Smooth muscle cell (in vitro differentiated cells): ENCODE measurements at regions not wholly inside any gene's neighbourhood (a gene's known extent, or its start where the extent isn't known, plus 50 kb on each side); places are given as distances from the start of the nearest gene placed in this dataset.

Experiments used
- DNase-seq: peaks from one replicate; lab custom pipeline; 2025; ENCODE audit not compliant: unreplicated experiment; lab: John Stamatoyannopoulos, UW
- H2AFZ ChIP-seq: fragments of 200-600 bp; sonication (generic); 2 replicates; pipeline ENCODE4 v1.6.0; 2016; ENCODE audit warnings: antibody characterized with exemption, low read depth, mild to moderate bottlenecking
- H3F3A ChIP-seq: fragments of 200-600 bp; sonication (generic); 2 replicates; pipeline ENCODE4 v1.6.0; 2017; ENCODE audit warnings: antibody characterized with exemption, low read depth
- H3K27ac ChIP-seq: fragments of 200-600 bp; sonication (generic); 2 replicates; pipeline ENCODE4 v1.5.1; 2016; ENCODE audit warnings: low read depth, mild to moderate bottlenecking
- H3K27me3 ChIP-seq: fragments of 200-600 bp; sonication (generic); 2 replicates; pipeline ENCODE4 v1.6.1; 2016; ENCODE audit warnings: low read depth, mild to moderate bottlenecking
- H3K36me3 ChIP-seq: fragments of 200-600 bp; sonication (generic); 2 replicates; pipeline ENCODE4 v1.5.1; 2016; ENCODE audit warnings: low read depth
- H3K4me1 ChIP-seq: fragments of 200-600 bp; sonication (generic); 2 replicates; pipeline ENCODE4 v1.5.1; 2016; ENCODE audit warnings: low read depth
- H3K4me2 ChIP-seq: fragments of 200-600 bp; sonication (generic); 2 replicates; pipeline ENCODE4 v1.6.0; 2016; ENCODE audit warnings: mild to moderate bottlenecking
- H3K4me3 ChIP-seq: fragments of 200-600 bp; sonication (generic); 2 replicates; pipeline ENCODE4 v1.5.1; 2016; ENCODE audit warnings: mild to moderate bottlenecking
- H3K79me2 ChIP-seq: fragments of 200-600 bp; sonication (generic); 2 replicates; pipeline ENCODE4 v1.6.0; 2016; ENCODE audit warnings: low read depth, mild to moderate bottlenecking
- H3K9ac ChIP-seq: fragments of 200-600 bp; sonication (generic); 2 replicates; pipeline ENCODE4 v1.6.0; 2016; ENCODE audit warnings: low read depth
- H3K9me3 ChIP-seq: fragments of 200-600 bp; sonication (generic); replicated peaks from 2 replicates; pipeline ENCODE4 v1.5.1; 2016; ENCODE audit warnings: low read depth
- H4K20me1 ChIP-seq: fragments of 200-600 bp; sonication (generic); 2 replicates; pipeline ENCODE4 v1.6.0; 2016; ENCODE audit warnings: low read depth
- WGBS: methylation state at CpG from one replicate; pipeline ENCODE4 v1.1.7; 2016; ENCODE audit warnings: low lambda C conversion rate; 5-methylcytosine and 5-hydroxymethylcytosine counted together
- TF ChIP-seq, protein P1 (sequence below): fragments of 200-600 bp; sonication (generic); IDR thresholded peaks from 2 replicates; pipeline ENCODE4 v1.5.1; 2017; ENCODE audit warnings: borderline replicate concordance, mild to moderate bottlenecking, antibody characterized with exemption; ENCODE audit not compliant: insufficient read depth, poor library complexity, severe bottlenecking

DNA sequence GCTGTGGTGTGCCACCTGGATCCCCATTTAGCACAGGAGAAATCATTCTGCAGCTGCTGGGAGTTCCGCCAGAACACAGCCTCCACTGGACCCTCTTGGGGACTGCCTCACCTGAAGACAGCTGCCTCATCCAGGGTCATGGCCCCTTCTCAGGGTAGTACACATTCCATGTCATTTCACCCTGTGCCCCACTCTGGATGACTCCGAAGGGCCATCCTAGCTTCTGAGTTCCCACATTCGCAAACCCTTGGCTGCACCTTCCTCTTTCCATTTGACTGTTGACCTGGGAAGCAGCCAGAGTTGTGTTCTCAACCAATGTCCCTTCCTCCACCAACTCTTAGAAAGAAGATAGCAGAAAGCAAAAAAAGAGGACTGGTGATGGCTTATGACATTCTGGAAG, 125.6 kb upstream of the TBX20 start:
- WGBS = 100% methylated on average over 3 of the region's 3 CpGs

DNA sequence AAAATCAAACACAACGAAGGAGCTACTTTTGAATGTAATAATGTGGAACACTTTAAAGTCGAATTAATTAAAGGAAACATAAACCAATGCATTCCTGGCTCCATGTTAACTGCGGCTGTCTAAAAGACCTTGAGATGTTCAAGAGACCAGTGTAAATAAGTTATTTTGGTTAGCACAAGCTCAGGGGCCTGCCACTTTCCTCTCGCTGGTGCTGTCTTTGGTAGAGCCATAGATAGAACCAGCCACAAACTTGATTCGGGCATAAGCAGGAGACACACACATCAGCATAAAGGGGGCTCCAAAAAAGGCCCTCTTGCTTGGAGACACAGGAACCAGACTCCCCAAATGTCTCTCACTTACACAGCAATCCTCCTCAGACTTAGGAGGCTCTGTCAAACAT, 121.6 kb upstream of the TBX20 start:
- DNase-seq = no peak
- WGBS = 55% methylated on average over 5 of the region's 5 CpGs
- Histone ChIP-seq H4K20me1 (no peaks in the 10 kb centered on the region), H3K9ac (no peak overlapping the region), H3K4me3 (no peak overlapping the region), H3K27ac (peak overlapping the region; percentile 1), H3F3A (no peaks in the 10 kb centered on the region), H2AFZ (peak overlapping the region; percentile 35), H3K27me3 (no peaks in the 10 kb centered on the region), H3K9me3 (no peaks in the 10 kb centered on the region), H3K79me2 (no peaks in the 10 kb centered on the region), H3K4me1 (no peaks in the 10 kb centered on the region), H3K4me2 (peak overlapping the region; percentile 24), H3K36me3 (no peaks in the 10 kb centered on the region)
- TF ChIP-seq, protein P1, sequence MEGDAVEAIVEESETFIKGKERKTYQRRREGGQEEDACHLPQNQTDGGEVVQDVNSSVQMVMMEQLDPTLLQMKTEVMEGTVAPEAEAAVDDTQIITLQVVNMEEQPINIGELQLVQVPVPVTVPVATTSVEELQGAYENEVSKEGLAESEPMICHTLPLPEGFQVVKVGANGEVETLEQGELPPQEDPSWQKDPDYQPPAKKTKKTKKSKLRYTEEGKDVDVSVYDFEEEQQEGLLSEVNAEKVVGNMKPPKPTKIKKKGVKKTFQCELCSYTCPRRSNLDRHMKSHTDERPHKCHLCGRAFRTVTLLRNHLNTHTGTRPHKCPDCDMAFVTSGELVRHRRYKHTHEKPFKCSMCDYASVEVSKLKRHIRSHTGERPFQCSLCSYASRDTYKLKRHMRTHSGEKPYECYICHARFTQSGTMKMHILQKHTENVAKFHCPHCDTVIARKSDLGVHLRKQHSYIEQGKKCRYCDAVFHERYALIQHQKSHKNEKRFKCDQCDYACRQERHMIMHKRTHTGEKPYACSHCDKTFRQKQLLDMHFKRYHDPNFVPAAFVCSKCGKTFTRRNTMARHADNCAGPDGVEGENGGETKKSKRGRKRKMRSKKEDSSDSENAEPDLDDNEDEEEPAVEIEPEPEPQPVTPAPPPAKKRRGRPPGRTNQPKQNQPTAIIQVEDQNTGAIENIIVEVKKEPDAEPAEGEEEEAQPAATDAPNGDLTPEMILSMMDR = no peak

More for the DNA sequence above, 125.6 kb upstream of the TBX20 start:
- no peaks in the 10 kb centered on the region for H3F3A ChIP-seq
- no peak overlapping the region for H3K4me3 ChIP-seq
- no peak overlapping the region for H2AFZ ChIP-seq
- H3K9ac ChIP-seq = no peak overlapping the region
- no peak for DNase-seq
- no peaks in the 10 kb centered on the region for H4K20me1 ChIP-seq
- TF ChIP-seq, protein P1 = no peak
- H3K4me2 ChIP-seq = no peak overlapping the region
- H3K79me2 ChIP-seq = no peaks in the 10 kb centered on the region
- H3K9me3 ChIP-seq = no peaks in the 10 kb centered on the region
- no peaks in the 10 kb centered on the region for H3K36me3 ChIP-seq
- H3K27ac ChIP-seq = no peak overlapping the region
- H3K4me1 ChIP-seq = no peaks in the 10 kb centered on the region
- H3K27me3 ChIP-seq = no peaks in the 10 kb centered on the region

DNA sequence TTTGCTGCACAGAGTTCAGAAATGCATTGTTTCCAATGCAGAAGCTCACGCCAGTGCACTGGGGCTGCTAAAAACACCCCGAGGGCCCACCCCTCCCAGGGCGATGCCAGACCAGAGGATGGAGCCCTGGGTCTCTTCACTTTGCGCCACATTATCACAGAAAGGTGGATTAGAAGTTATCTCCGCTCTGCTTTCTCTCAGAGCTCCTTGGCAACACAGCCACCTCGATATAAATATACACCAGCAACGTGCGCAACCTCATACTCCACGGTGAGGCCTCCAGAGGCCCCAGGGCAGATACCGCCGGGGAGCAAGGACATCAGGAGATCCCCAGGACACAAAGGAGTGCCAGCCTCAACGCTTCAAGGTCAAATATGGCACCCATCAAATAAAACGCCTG, 121.0 kb upstream of the TBX20 start:
- peak overlapping the region; percentile 35 for H2AFZ ChIP-seq
- H3K79me2 ChIP-seq = no peaks in the 10 kb centered on the region
- H4K20me1 ChIP-seq = no peaks in the 10 kb centered on the region
- H3K9ac ChIP-seq = no peak overlapping the region
- no peaks in the 10 kb centered on the region for H3K4me1 ChIP-seq
- H3K36me3 ChIP-seq = no peaks in the 10 kb centered on the region
- H3K4me2 ChIP-seq = peak overlapping the region; percentile 24
- no peaks in the 10 kb centered on the region for H3K9me3 ChIP-seq
- H3K27ac ChIP-seq = no peak overlapping the region
- DNase-seq = no peak
- no peak overlapping the region for H3K4me3 ChIP-seq
- no peaks in the 10 kb centered on the region for H3K27me3 ChIP-seq
- 28% methylated on average over 13 of the region's 13 CpGs for WGBS
- no peaks in the 10 kb centered on the region for H3F3A ChIP-seq
- TF ChIP-seq, protein P1 = no peak

- TF ChIP-seq, protein P1 = no peak
- DNase-seq = no peak
- Histone ChIP-seq H3K4me2 (no peak overlapping the region), H3K4me3 (no peak overlapping the region), H3K9ac (no peak overlapping the region), H3K9me3 (no peaks in the 10 kb centered on the region), H3K4me1 (no peaks in the 10 kb centered on the region), H3K27me3 (no peaks in the 10 kb centered on the region), H3K79me2 (no peaks in the 10 kb centered on the region), H2AFZ (no peak overlapping the region), H3K27ac (no peak overlapping the region), H3K36me3 (no peaks in the 10 kb centered on the region), H4K20me1 (no peaks in the 10 kb centered on the region), H3F3A (no peaks in the 10 kb centered on the region)
- WGBS = 95% methylated on average over 2 of the region's 2 CpGs
These were observed 117.3 kb upstream of the TBX20 start for GRCh38 chr7:35371221-35371620.
